ENCODE measurements at regions not wholly inside any gene's neighbourhood (a gene's known extent, or its start where the extent isn't known, plus 50 kb on each side); places are given as distances from the start of the nearest gene placed in this dataset.
A peak's percentile ranks its signal among the peaks of the same experiment; 100 is the strongest.

GRCh38 chr1:25103164-25103795 lies 129.0 kb downstream of the SYF2 start:
- peak; percentile 11 for DNase-seq

GRCh38 chr1:25100151-25100833 lies 132.0 kb downstream of the SYF2 start:
- no peak for DNase-seq

DNA sequence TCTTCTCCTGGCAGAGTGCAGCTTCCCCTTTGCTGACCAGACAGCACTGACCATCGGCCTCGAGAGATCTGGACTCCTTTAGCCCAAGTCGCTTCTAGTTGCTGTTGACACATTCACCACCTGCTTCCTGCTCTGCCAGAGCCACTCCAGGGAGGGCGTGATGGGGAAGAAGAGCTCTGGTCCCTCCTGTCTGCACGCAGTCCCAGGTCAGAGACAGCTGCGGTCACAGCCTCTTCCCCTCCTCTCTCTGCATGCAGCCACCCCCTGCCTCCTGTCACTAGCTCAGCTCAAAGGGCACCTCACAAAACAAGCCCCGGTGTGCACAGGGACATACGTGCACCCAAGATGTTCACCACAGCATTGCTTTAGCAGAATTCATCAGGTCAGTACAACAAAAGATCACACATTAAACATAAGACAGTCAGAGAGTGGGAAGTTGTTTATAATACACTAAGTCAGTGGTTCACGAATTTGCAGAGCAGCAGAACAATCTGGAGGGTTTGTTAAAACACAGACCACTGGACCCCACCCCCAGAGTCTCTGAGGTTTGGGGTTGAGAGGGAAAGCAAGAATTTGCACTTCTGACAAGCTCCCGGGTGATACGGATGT lies 132.9 kb downstream of the SYF2 start:
- DNase-seq, result no peak

GRCh38 chr1:25098717-25099116 lies 133.6 kb downstream of the SYF2 start:
- DNase-seq, result no peak

GRCh38 chr1:25096307-25097150 lies 135.8 kb downstream of the SYF2 start:
- DNase-seq, result no peak

DNA sequence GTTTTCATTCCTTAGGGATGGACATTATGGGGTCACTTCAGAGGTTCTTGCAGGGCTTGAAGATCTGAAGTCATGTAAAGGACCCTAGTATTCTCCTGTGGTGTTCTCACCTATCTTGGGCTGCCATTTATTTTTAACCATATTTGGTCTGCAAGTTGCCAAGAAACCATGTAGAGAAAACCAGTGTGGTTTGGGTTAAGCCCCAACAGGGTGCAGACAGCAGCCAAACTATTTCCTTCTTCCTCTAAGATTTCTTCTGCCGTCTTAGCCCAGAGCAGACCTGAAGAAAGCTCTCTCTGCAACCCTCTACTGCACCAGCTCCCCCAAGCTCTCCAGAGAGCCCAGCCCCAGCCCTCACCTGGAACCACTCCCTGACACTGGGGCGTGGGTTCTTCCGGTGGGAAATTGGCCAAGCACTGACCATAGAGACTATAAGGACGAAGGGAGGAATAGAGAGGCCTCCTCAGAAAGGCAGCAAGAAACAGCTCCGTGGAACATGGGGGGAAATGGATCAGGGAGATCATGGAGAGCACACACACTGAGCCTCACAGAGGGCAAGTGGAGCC lies 136.6 kb downstream of the SYF2 start:
- DNase-seq, result no peak

- DNase-seq, result no peak
Observed at GRCh38 chr1:25094995-25095394, 137.3 kb downstream of the SYF2 start.

- no peak for DNase-seq
Observed at GRCh38 chr1:25094229-25094628, 138.1 kb downstream of the SYF2 start.

- DNase-seq, result no peak
Observed at GRCh38 chr1:25091658-25092057, 140.6 kb downstream of the SYF2 start.

DNA sequence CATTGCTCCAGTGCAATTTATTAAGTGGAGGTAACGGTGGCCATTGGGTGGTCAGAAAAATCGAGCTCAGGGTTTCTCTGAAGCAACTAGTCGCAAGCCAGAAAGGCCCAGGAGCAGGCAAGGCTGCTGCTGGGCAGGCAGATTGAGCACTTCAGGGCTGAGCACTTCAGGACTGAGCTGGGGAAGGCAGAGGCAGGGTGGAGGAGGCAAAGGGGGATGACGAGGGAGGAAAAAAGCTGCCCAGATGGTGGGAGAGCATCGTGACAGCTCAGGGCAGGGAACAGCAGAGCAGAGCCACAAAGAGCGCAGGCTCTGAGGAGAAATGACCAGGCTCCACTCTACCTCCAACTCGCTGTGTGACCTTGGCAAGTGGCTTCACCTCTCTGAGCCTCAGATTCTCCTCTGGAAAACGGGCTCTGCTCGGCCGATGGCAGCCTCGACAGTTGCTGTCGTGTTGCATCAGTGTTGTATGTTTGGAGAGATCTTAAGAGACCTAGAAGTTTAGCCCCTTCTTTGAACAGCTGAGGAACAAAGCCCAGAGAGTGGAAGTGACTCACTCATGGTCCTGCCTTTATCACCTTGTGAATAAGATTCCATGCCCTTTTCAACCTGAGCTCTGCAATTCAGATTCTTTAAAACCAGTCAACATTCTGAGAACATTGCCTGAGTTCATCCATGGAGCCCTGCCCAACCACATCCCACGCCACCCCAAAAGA lies 141.4 kb downstream of the SYF2 start:
- no peak for DNase-seq

DNA sequence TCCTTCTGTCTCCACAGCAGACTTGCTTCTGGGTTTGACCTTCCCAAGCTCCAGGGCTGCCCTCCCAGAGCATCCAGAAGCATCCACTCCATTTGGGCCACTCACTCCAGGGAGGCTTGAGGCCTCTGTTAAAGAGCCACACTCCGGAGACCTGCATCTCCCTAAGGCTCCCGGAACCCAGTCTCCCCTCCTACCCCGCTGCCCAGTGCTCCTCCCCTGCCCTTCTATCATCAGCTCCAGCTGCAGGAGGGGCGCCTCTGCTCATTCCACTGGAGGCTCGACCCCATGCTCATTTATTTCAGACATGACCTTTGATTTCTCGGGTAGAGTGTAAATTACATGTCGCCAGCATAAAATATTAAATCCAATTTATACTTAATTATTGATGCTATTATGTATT lies 142.5 kb downstream of the SYF2 start:
- DNase-seq, result no peak

GRCh38 chr1:25088946-25089345 lies 143.4 kb downstream of the SYF2 start:
- no peak for DNase-seq

GRCh38 chr1:25088180-25088701 lies 144.1 kb downstream of the SYF2 start:
- DNase-seq, result no peak

DNA sequence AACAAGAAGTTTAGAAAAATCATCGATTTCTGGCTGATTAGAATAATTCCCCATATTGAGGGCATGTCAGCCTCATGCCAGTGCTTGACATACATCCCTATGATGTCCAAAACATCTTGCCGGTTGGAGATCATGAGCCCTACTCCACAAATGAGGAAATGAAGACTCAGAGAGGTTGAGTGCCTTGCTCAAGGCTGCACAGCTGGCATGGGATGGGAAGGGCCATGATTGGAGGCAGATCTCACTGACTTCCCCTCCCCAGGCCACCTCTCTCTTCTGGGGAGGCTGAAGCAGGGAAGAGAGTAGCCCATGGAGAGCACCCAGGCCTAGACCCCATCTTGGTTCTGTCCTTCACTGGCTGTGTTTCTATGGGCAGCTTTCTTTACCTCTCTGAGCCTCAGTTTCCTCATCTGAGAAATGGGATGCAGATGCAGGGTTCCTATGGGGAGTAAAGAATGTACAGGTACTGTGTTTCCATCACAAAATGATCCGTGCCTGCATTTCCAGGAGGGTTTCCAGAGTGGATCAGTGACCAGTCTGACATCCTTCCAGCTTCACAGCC lies 145.7 kb downstream of the SYF2 start:
- DNase-seq, result no peak

DNA sequence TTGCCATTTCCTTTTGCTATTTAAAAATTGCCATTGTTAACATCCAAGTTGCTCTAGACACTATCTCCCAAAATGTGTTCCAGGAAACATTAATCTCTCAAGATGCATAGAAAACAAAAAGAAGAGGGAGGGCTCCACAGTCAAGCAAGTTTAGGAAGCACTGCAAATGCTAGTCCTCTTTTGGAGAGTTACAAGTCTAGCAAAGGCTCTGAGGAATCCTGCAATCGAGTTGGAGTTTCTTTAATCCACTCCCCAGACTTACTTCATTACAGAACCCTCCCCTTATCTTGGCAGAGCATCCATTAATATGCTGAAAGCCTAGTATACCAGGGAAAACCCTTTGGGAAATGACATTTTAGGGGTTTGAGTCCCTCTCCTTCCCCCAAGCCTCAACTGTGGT lies 147.9 kb downstream of the SYF2 start:
- no peak for DNase-seq

- no peak for DNase-seq
Observed at GRCh38 chr1:25083481-25084345, 148.6 kb downstream of the SYF2 start.

DNA sequence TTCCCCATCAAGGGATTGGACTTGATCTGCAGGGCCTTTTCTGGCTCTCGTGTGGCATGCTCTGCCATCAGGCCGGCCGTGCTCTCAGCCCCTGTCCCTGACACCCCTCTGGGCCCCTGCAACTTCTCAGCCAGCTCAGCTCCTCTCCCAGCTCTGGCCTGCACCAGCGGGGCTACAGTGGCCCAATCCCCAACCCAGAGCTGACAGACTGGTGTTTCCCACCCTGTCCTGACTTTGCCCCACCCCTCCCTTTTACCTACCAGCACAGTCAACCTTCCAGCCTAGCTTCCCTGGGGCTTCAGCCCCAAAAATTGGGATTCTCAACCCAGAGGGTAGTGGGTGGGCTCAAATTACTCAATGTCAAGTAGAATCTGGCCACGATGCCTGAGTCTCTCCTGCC lies 149.3 kb downstream of the SYF2 start:
- DNase-seq, result no peak

DNA sequence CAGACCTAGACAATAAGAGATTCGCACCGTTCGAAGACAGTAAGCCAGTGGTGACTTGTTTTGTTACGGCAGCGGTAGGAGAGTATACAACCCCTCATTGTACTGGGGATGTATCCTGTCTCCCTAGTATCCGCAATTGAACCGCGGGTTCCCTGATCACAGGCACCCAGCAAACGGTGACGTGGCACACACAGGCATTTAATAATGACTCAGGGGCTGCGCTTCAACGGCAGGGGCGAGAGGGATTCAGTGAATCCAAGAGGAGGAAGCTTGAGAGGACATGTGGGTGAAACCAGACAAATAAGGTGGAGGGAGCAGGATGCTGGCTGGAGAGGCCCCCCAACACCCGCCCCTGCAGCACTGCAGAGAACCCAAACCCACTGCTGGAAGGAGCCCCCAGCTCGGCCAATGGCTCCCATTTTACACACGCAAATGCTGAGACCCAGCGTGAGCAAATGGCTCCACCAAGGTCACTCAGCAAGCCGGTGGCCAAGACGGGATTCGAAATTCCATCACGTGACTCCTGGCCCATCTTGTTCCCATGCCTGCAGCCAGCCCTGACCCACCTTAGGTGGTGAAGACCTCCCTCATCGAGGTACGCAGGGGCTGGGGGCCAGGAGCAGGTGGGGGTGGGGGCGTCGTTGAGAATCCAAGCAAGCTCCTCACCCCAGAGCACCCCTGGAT lies 149.9 kb downstream of the SYF2 start:
- no peak for DNase-seq

GRCh38 chr1:25081496-25081895 lies 150.8 kb downstream of the SYF2 start:
- DNase-seq, result no peak
